OCI-LY1 (cell line): ENCODE measurements at regions not wholly inside any gene's neighbourhood (a gene's known extent, or its start where the extent isn't known, plus 50 kb on each side); places are given as distances from the start of the nearest gene placed in this dataset.

Experiments
- CTCF ChIP-seq: fragments of 200-600 bp; sonication (generic), shearing (Covaris generic); IDR thresholded peaks from 2 replicates; pipeline ENCODE4 v1.5.1; 2017; ENCODE audit warnings: mild to moderate bottlenecking, antibody characterized with exemption, low read length, moderate library complexity, mixed read lengths
- EZH2 ChIP-seq: fragments of 200-600 bp; sonication (generic), shearing (Covaris generic); IDR thresholded peaks from 2 replicates; pipeline ENCODE4 v1.8.0; 2017; ENCODE audit warnings: borderline replicate concordance, mixed run types, mild to moderate bottlenecking, antibody characterized with exemption, low read length, moderate library complexity, mixed read lengths

- TF ChIP-seq CTCF, result no peak
- no peak for TF ChIP-seq EZH2
Measured at GRCh38 chr9:135174981-135175380, 87.5 kb downstream of the OLFM1 start.
